ENCODE measurements at regions not wholly inside any gene's neighbourhood (a gene's known extent, or its start where the extent isn't known, plus 50 kb on each side); places are given as distances from the start of the nearest gene placed in this dataset.

DNA sequence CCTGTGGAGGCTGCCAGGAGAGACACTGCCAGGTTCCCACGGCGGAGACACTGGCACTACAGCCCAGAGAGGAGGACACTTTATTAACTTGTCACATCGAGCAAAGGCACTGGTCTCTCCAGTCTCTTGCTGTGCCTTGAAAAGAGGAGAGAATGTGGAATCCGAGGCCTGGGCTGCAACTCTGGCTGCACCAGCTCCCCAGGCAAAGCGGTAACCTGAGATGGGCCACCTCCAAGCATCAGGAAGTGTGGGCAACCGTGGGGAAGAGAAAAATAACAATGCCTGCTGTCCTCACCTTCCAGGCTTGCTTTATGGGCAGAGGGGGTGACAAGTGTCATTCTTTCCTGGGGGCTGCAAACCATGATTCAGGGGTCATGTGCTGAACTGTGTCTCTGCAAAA is 91.6 kb upstream of the RGMA start:
- WGBS (ENCODE audit: insufficient coverage, insufficient replicate concordance, low lambda C conversion rate, missing lambda C conversion rate), result 7% methylated on average over 5 of the region's 6 CpGs
- no peaks in the 10 kb centered on the region for H4K20me1 ChIP-seq (ENCODE audit: control insufficient read depth, insufficient read depth)
- no peak overlapping the region for H3K4me2 ChIP-seq (ENCODE audit: control insufficient read depth, insufficient read depth)
- intact Hi-C loops (cut with micrococcal nuclease; ENCODE audit: unreplicated experiment) (no loop called here), in situ Hi-C loops (cut with MboI) (no loop called here)
- H3K27ac ChIP-seq (ENCODE audit: control insufficient read depth, insufficient read depth), result no peak overlapping the region
- no peak overlapping the region for H2AFZ ChIP-seq (ENCODE audit: control insufficient read depth, low read depth, low read length)
- DNase-seq (ENCODE audit: low read depth, low spot score), result no peak
- no peaks in the 10 kb centered on the region for H3K36me3 ChIP-seq (ENCODE audit: control insufficient read depth in 2 of 2, insufficient read depth in 2 of 2, low read length in 1 of 2)
- no peak overlapping the region for H3K4me3 ChIP-seq
- H3K9ac ChIP-seq (ENCODE audit: control insufficient read depth, insufficient read depth, low read length), result no peak overlapping the region
- RAD21 ChIA-PET (ENCODE audit: unreplicated experiment), result no interaction called here
- H3K79me2 ChIP-seq (ENCODE audit: control insufficient read depth, insufficient read depth, low read length), result no peaks in the 10 kb centered on the region
- TF ChIP-seq ESRRA (IDR thresholded peaks at IDR 0.05; ENCODE audit: low read length) (no peak), CBFB (IDR thresholded peaks at IDR 0.05; ENCODE audit: low read depth) (no peak), CHD4 (IDR thresholded peaks at IDR 0.05) (no peak)
- no peaks in the 10 kb centered on the region; the same call in 1 of the 2 replicates for H3K4me1 ChIP-seq (ENCODE audit: control insufficient read depth, insufficient read depth, low read length)
- POLR2A ChIA-PET, result no interaction called here
- no peaks in the 10 kb centered on the region; a peak in 1 of 4 replicates for H3K27me3 ChIP-seq (replicated peaks in 1 of 2; ENCODE audit: control insufficient read depth in 2 of 2, insufficient read depth in 2 of 2, low read length in 1 of 2)
- no peak for ATAC-seq
- CTCF ChIA-PET, result no interaction called here
- no peak for FAIRE-seq
- SMC1A ChIA-PET (ENCODE audit: uncharacterized antibody, unreplicated experiment), result interaction anchor here (0.7 kb wide), 1 partner anchor 18 kb away, joined by 4 read pairs; no protein-coding TSS in a partner anchor
- H3K9me3 ChIP-seq (replicated peaks; ENCODE audit: control insufficient read depth, insufficient read depth, low read length), result no peaks in the 10 kb centered on the region; the same call in 2 of the 3 replicates
- BruUV-seq (replicated peaks), result no TSS peak

- no peak overlapping the region for H3K27ac ChIP-seq (ENCODE audit: control insufficient read depth, insufficient read depth)
- ChIA-PET RAD21 (ENCODE audit: unreplicated experiment) (no interaction called here), CTCF (interaction anchor here (2.3 kb wide), 1 partner anchor 92 kb away, joined by 6 read pairs; the partner anchor contains the start of gene RGMA), POLR2A (no interaction called here), SMC1A (ENCODE audit: uncharacterized antibody, unreplicated experiment) (no interaction called here)
- no peaks in the 10 kb centered on the region; a peak in 1 of 4 replicates for H3K27me3 ChIP-seq (replicated peaks in 1 of 2; ENCODE audit: control insufficient read depth in 2 of 2, insufficient read depth in 2 of 2, low read length in 1 of 2)
- no peaks in the 10 kb centered on the region for H3K36me3 ChIP-seq (ENCODE audit: control insufficient read depth in 2 of 2, insufficient read depth in 2 of 2, low read length in 1 of 2)
- in situ Hi-C loops (cut with MboI) (no loop called here), intact Hi-C loops (cut with micrococcal nuclease; ENCODE audit: unreplicated experiment) (no loop called here)
- no peak for FAIRE-seq
- H3K79me2 ChIP-seq (ENCODE audit: control insufficient read depth, insufficient read depth, low read length), result no peaks in the 10 kb centered on the region
- no peak for DNase-seq (ENCODE audit: low read depth, low spot score)
- no peaks in the 10 kb centered on the region; the same call in 2 of the 3 replicates for H3K9me3 ChIP-seq (replicated peaks; ENCODE audit: control insufficient read depth, insufficient read depth, low read length)
- H3K4me1 ChIP-seq (ENCODE audit: control insufficient read depth, insufficient read depth, low read length), result no peaks in the 10 kb centered on the region; the same call in 1 of the 2 replicates
- H3K4me2 ChIP-seq (ENCODE audit: control insufficient read depth, insufficient read depth), result no peak overlapping the region
- H2AFZ ChIP-seq (ENCODE audit: control insufficient read depth, low read depth, low read length), result no peak overlapping the region
- no peak for ATAC-seq
- no peak overlapping the region for H3K9ac ChIP-seq (ENCODE audit: control insufficient read depth, insufficient read depth, low read length)
- TF ChIP-seq CREB1 (IDR thresholded peaks at IDR 0.05; ENCODE audit: low read depth), result no peak
- TF ChIP-seq LARP7 (IDR thresholded peaks at IDR 0.05), result no peak
- TF ChIP-seq REST (IDR thresholded peaks at IDR 0.05; ENCODE audit: low read depth, low read length), result no peak
- TF ChIP-seq RAD21 (IDR thresholded peaks at IDR 0.05; ENCODE audit: insufficient read depth, low read depth, low read length), result no peak
- no peak for TF ChIP-seq EP300 (IDR thresholded peaks at IDR 0.05; ENCODE audit: borderline replicate concordance in 1 of 2, control insufficient read depth in 1 of 2, low read depth in 2 of 2, low read length in 2 of 2)
- TF ChIP-seq, protein P1, sequence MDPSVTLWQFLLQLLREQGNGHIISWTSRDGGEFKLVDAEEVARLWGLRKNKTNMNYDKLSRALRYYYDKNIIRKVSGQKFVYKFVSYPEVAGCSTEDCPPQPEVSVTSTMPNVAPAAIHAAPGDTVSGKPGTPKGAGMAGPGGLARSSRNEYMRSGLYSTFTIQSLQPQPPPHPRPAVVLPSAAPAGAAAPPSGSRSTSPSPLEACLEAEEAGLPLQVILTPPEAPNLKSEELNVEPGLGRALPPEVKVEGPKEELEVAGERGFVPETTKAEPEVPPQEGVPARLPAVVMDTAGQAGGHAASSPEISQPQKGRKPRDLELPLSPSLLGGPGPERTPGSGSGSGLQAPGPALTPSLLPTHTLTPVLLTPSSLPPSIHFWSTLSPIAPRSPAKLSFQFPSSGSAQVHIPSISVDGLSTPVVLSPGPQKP (IDR thresholded peaks at IDR 0.05; ENCODE audit: low read depth, low read length), result no peak
- TF ChIP-seq SPI1 (IDR thresholded peaks at IDR 0.05; ENCODE audit: borderline replicate concordance, insufficient read depth, low read depth, low read length), result no peak
- TF ChIP-seq CBX3 (IDR thresholded peaks at IDR 0.05; ENCODE audit: borderline replicate concordance, low read depth), result no peak
- TF ChIP-seq ZNF384 (IDR thresholded peaks at IDR 0.05; ENCODE audit: borderline replicate concordance, low read depth, low read length), result no peak
- TF ChIP-seq SMARCA5 (IDR thresholded peaks at IDR 0.05), result no peak
- no peak for TF ChIP-seq SRF (IDR thresholded peaks at IDR 0.05; ENCODE audit: low read depth in 2 of 2, low read length in 2 of 2)
- TF ChIP-seq SUPT20H (IDR thresholded peaks at IDR 0.05; ENCODE audit: borderline replicate concordance, control insufficient read depth, low read depth, low read length), result no peak
- WGBS (ENCODE audit: insufficient coverage, insufficient replicate concordance, low lambda C conversion rate, missing lambda C conversion rate), result 29% methylated on average over 7 of the region's 7 CpGs
- no peak overlapping the region for H3K4me3 ChIP-seq
- no peaks in the 10 kb centered on the region for H4K20me1 ChIP-seq (ENCODE audit: control insufficient read depth, insufficient read depth)
- BruUV-seq (replicated peaks), result no TSS peak
Observed at GRCh38 chr15:93180128-93180527, 91.1 kb upstream of the RGMA start.

Data from GM12878 (cell line).